Ecto neural progenitor cell (in vitro differentiated cells): ENCODE measurements at regions not wholly inside any gene's neighbourhood (a gene's known extent, or its start where the extent isn't known, plus 50 kb on each side); places are given as distances from the start of the nearest gene placed in this dataset.
"Not testable (repeated sequence)": the region's sequence is repeated elsewhere in the genome, so short reads cannot be mapped to it uniquely, and the experiment has no call there.

Experiments
- DNase-seq: peaks from one replicate; pipeline ENCODE4 v3.0.0-alpha.2; 2018; ENCODE audit warnings: low spot score

DNA sequence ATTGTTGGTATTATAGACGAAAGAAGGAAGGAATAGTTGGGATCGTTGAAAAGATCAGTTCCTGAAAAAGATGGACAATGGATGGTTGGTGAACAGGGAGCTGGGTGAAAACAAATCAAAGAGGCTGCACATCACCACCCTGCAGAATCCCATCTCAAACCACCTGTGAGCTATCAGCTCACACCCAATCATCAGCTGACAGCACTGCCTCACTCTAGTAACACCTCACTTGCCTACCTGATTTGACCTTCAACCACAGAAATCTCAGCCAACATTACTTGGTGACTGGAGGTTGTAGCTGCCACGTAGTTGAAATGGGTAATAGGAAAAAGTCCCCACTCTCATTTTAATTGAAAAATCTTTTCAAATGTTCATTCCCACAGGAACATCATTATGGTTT lies 101.8 kb upstream of the DST start:
- no peak for DNase-seq

DNA sequence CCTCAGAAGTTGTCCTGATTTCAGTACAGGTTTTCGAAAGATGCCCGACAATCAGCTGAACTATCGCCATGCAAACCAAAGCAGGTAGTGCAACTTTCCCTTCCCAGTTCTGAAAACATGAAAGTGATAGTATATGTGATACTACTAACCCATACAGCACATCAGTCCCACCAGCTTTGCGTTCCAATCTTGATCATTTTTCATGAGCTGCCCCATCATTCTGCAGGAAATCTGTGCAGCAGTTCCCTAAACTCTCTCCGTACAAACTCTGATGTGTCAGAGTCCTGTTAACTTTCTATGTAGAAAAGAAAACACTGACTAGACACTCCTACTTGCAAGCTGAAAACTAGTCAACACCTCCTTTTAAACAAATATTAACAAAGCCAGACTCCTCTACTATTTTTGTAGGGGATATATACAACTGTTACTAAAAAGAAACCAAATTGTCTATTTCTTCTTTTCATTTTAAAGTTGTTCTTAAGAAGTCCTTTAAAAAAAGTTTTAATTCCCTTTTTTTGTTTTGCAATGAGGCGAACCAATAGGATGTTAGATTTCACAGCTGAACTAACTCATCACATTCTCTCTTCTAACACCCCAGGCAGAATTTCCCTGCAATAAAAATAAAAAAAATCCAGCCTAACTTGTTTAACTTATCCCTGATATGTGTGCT lies 99.6 kb upstream of the DST start:
- DNase-seq, result no peak

DNA sequence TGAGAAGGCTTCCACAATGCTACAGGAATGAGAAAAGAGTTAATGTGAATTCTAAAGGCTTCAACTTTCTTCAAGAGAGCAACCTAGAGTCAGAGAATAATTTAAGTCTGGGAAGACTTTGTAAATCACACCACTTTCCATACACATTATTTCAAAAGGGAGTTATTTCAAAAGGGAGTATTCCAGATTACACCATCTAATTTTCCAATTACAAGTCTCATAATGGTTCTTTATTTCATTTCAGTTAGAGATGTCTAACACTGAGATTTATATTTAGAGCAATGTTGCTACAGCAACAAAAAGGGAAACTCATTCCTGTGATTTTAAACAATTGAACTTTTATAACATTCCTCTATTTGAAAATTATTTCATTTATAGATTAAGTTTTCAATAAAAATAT lies 98.8 kb upstream of the DST start:
- no peak for DNase-seq

DNA sequence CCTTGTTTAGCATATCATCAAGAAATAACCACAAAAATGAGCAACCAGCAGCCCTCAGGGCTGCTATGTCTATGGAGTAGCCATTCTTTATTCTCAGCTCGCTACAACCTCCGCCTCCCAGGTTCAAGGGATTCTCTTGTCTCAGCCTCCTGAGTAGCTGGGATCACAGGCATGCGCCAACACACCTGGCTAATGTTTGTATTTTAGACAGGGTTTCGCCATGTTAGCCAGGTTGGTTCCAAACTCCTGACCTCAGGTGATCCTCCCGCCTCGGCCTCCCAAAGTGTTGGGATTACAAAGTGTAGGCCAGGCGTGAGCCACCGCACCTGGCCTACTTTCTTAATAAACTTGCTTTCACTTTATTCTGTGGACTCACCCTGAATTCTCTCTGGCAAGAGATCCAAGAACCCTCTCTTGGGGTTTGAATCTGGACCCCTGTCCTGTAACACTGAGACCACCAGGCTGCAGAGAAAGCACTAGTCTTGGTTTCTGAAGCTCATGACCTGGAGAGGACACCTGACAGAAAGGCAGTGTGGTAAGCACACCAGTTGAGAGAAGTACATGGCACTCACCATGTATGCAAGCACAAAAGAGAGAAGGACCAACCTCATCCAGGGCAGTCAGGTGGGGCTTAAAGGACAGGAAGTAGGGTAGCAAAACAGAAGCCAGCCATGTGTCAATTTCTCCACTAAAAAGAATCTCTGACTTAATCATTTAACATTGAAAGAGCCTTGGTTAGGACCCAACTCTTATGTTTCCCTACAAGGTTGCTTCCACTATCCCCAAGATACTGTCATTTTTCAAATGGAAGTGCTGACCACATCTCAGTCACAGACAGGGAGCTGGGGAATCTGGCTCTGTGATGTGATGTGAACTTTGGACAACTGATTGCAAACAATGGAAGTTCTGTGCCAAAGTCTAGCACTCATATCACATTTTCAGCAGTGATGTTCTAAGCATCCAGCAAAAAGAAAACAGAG lies 97.4 kb upstream of the DST start:
- no peak for DNase-seq

DNA sequence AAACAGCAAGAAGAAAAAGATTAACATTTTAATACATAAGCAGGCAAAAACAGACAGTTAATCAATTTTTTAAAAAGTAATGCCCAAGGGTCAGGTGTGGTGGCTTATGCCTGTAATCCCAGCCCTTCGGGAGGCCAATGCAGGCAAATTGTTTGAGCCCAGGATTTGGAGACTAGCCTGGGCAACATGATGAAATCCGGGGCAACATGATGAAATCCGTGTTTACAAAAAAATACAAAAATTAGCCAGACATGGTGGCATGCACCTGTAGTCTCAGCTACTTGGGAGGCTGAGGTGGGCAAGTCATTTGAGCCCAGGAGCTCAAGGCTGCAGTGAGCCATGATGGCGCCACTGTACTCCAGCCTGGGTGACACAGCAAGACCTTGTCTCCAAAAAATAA lies 94.1 kb upstream of the DST start:
- DNase-seq, result no peak

DNA sequence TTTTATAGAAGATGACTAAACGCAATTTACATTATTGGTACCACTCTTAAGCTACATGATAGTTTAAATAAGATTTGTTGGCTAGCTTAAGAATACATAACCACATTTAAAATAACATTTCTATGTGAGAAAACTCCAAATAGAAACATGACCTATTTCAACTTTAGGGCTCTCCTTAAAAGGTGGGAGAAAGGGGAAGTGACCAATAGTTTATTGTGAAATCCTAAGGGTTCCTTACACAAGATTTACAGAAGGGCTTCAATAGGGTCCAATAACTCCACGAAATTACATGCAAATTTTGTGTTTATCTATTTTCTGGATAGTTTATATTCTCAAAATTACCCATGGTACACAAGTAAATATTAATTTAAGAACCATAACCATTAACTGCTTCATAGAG lies 91.6 kb upstream of the DST start:
- DNase-seq, result no peak

DNA sequence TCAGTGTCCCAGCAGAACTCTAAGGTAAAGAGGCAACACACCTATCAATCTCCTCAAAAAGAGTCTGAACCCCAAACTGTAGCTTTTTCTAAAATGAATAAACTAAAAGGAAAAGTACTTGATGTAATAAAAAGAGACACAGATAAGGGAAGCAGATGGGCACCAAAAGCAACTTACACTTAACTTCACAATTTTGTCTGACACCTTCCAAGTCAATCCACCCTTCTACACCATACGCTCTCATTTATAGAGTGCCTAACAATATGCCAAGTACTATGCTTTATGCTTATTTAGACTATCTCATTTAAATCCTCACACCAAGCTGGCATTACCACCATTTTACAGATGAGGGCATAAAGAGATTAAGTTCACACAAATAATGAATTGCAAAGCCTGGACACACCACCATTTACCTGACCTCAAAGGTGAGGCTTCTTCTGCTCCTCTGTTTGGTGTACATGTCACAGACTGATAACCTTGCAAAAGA lies 90.6 kb upstream of the DST start:
- no peak for DNase-seq

DNA sequence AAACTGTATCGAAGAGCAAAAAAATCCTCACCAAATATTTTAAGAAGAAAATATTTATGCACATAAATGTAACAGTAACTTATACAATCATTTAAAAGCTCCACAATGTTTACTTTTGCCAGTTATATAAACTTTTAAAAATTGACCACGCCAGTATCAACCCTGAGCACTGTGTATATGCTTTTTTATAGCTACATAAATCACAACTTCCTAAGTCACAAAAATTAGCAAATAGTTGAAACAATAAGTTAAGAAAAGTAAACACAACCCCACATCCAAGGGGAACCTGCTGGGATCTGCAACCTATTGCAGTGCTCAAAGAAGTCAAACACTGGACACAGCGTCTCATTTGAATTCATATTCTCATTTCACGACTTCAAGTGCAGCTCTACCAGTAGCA lies 89.8 kb upstream of the DST start:
- DNase-seq, result no peak

DNA sequence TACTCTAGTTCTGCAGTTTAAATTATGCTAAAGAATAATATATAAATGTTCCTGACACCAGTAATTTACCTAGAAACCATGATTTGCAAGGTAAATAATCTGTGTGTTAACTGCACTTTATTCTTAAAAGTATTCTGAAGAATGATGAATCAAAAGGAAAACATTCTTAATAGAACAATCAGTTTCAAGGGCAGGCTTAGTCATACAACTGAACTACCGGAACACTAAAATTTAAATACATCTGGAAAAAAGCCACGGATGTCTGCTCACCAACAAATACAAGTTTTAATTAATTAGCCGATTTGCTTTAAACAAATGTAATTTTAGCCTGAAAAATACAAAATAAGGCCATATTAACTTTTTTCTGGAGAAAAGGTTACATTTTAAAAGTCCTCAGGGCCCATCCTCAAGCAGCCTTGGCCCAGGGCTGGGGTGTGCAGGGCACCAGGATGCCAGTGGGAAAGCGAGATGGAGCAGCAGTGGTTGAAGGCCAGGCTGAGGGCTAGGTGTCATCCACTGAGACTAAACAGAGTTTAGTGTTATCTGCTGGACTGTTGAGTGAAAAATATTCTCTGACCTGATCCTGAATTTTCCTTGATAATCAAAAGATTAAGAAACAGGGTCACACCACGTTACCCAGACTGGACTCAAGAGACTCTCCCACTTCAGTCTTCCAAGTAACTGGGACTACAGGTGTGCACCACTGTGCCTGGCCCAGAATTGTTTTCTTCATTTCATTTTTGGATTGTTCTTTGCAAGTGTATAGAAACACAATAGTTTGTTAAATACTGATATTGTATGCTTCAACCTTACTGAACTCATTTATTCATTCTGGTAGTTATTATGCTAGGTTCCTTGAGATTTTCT lies 88.2 kb upstream of the DST start:
- DNase-seq, result no peak

DNA sequence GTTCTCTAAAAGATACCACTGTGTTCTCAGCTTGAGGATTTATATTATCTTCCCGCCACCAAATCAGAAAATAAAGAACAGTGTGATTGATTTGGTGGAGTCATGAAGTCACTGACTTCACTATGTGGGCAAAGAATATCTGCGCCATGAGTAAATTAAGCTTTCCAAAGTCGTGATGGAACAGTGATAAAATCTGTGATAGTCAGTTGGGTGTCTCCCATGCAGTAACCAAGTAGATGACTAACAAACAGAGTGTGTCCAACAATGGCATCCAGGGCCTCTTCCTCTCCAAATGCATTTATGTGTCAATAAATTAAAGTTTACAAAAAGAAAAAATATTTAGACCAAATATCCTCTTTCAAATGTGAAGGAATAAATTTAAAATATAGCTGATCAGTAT lies 87.0 kb upstream of the DST start:
- no peak for DNase-seq

DNA sequence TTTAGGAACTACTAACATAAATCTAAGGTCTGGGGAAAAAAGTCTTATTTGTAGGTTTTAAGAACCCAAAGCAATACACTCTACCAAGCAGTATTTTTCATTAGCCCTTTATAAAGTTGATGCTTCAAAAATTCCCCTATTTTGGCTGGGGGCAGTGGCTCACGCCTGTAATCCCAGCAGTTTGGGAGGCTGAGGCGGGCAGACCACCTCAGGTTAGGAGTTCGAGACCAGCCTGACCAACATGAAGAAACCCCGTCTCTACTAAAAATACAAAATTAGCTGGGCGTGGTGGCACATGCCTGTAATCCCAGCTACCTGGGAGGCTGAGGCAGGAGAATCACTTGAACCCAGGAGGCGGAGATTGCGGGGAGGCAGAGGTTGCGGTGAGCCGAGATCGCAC lies 86.5 kb upstream of the DST start:
- DNase-seq, result not testable (repeated sequence)

DNA sequence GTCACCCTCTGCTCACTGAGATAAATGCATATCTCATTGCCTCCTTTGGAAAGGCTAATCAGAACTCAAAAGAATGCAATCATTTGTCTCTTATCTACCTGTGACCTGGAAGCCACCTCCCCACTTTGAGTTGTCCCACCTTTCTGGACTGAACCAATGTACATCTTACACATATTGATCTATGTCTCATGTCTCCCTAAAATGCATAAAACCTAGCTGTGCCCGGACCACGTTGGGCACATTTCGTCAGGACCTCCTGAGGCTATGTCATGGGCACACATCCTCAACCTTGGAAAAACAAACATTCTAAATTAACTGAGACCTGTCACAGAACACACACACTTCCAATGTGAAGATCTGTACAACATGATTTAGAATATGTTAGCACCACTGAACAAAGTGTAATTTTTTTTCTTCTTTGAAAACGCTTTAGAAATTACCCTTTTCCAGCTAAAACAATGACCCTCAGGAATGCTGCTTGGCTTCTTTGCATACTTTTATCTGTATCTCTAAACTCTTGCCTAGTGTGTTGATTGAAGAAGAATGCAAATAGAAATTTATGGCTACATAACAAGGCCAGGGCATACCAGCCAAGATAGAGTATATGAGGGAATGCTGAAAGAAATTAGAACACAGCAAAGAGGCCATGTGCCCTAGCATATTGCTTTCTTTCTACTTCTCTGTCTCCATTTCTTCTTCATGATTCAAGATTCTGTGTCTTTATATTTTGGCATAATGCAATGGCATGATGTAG lies 84.6 kb upstream of the DST start:
- no peak for DNase-seq

DNA sequence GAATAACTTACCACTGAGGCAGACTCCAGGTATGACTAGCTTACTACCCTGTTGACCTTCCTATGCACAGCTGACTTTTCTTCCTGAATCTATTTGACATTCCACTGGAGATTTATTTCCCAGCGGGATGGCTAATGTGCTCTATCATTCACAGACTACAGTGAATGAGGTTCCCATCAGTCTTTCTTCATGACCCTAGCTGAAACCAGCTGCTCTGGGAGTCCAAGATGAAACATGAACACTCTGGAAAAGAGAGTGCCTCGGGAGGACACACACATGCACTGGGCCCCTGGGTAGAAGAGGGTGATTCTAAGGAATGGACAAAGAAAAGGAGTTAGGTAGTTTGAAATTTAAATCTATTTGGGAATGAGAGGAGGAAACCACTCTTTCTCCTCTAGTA lies 82.6 kb upstream of the DST start:
- DNase-seq, result no peak

DNA sequence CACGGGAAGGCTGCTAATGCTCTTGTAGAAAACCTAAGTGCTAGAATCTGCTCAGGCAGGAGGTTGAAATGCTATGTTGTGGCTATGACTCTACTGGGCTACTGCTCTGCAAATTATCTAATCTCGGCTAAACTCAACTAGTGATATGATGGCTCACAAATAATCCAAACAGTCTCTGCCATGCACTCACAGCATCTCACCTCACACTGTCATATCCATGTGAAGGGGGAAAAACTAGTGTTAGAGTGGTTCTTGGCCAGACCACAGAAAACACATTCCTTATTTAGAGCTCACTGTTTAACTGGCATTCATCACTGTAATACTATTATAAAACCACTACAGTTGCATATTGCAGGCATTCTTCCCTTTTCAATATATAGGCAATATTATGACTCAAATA lies 81.8 kb upstream of the DST start:
- no peak for DNase-seq

DNA sequence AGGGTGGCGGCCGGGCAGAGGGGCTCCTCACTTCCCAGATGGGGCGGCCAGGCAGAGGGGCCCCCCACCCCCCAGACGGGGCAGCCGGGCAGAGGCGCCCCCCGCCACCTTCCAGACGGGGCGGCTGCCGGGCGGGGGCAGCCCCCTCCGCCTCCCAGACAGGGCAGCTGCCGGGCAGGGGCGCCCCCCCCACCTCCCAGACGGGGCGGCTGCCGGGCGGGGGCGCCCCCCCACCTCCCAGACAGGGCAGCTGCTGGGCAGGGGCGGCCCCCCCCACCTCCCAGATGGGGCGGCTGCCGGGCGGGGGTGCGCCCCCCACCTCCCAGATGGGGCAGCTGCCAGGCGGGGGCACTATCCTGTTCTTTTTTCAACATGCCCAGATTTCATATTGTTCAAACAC lies 78.2 kb upstream of the DST start:
- DNase-seq, result no peak

DNA sequence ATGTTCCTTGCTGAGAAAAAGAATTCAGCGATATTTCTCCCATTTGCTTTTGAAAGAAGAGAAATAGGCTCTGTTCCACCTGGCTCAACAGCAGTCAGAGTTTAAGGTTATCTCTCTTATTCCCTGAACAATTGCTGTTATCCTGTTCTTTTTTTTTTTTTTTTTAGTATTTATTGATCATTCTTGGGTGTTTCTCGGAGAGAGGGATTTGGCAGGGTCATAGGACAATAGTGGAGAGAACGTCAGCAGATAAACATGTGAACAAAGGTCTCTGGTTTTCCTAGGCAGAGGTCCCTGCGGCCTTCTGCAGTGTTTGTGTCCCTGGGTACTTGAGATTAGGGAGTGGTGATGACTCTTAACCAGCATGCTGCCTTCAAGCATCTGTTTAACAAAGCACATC lies 77.5 kb upstream of the DST start:
- DNase-seq, result not testable (repeated sequence)

DNA sequence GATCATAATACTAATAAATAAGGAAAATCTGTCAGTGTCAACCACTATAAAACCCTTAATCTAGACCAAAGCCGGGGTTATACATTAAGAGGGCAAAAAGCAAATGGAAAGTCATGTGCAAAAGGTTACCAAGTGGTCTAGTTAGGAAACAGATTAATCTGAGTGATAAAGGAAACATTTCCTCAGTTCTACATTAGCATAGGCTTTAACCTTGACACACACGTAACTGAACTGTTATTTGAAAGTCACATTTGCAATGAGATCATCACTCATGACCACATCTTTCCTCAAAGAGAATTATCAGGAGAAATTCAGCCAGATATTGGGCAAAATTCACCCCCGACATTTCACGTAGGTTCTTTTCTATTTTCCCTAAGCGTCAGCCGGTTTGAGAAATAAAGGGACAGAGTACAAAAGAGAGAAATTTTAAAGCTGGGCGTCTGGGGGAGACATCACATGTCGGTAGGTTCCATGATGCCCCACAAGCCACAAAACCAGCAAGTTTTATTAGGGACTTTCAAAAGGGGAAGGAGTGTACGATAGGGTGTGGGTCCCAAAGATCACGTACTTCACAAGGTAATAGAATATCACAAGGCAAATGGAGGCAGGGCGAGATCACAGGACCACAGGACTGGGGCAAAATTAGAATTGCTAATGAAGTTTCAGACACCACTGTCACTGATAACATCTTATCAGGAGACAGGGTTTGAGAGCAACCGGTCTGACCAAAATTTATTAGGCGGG lies 76.8 kb upstream of the DST start:
- DNase-seq, result not testable (repeated sequence)

DNA sequence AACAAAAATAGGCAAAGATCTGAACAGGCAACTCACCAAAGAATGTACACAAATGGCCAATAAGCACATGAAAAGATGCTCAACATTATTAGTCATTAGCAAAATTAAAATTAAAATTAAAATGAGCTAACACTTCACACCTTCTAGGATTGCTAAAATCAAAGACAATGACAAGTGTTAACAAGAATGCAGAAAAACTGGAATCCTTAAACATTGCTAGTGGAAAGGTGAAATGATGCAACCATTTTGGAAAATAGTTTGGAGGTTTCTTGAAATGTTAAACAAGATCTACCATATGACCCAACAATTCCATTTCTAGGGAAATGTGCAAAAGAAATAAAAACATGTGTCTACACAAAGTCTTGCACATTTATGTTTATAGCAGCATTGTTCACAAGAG lies 75.5 kb upstream of the DST start:
- DNase-seq, result no peak

DNA sequence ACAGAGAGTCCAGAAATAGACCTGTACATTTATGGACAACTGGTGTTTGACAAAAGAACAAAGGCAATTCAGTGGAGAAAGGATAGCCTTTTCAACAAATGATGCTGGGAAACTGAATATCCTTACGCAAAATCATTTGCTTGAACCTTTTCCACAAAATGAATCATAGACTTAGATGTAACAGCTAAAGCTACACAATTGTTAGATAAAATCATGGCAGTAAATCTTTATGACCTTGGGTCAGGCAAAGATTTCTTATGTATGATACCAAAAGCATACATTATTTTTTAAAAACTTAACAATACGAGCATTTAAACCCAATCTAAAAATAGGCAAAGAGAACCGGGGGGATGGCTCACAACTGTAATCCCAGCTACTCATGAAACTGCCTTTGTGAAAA lies 73.5 kb upstream of the DST start:
- DNase-seq, result no peak

DNA sequence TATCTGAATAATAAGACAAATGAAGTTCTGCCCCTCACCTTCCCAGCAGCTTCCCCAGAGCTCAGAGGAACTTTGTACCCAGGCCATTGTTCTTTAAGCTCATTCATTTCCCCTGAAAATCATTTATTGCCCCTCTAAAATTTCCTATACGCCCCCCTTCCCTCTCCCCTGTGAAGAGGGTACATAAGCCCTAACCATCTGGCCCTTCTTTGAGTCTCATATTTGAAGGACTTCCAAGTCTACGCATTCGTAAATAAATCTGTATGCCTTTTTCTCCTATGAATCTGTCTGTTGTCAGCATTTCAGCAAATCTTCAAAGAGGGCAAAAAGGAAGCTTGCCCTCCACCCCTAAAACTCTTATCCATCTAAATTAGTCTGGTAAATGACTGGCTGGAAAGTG lies 73.1 kb upstream of the DST start:
- DNase-seq, result no peak

DNA sequence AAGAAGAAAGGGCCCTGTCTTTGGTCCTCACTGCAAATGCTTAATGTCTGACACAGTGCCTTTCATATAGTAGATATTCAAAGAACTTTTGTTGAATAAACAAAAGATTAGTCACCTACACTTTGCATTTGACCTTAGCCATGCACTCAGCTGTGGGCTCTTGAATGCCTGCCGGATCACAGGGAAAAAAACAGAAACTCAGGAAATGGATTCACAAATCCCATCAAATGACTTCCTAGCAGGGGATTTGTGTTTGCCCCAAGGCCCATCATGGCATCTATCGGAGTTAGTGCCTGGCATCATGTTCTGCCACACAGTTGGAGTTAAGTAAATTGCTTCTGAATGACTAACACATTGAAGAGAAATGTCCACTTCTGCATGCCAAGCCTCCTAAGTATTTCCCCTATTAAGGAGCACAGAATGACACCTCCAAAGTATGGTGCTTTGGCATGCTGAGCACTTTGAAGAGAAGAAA lies 72.3 kb upstream of the DST start:
- no peak for DNase-seq
